Stimulated activated naive CD8-positive, alpha-beta T cell treated with anti-CD3 and anti-CD28 coated beads, Interleukin-15, Interleukin-2, amounts not matched to agents 100 ng/mL and 50 ng/mL, for 24 hours (primary cell): ENCODE measurements at regions not wholly inside any gene's neighbourhood (a gene's known extent, or its start where the extent isn't known, plus 50 kb on each side); places are given as distances from the start of the nearest gene placed in this dataset.

Source experiments
- H3K27ac Mint-ChIP-seq: one replicate; pipeline ENCODE4 v1.8.0; 2021; ENCODE audit warnings: mild to moderate bottlenecking, mixed read lengths
- H3K27me3 Mint-ChIP-seq: one replicate; pipeline ENCODE4 v1.8.0; 2021; ENCODE audit warnings: mixed read lengths
- H3K36me3 Mint-ChIP-seq: one replicate; pipeline ENCODE4 v1.8.0; 2021; ENCODE audit warnings: low read depth, mixed read lengths
- H3K4me1 Mint-ChIP-seq: one replicate; pipeline ENCODE4 v1.8.0; 2021; ENCODE audit warnings: low read depth, mixed read lengths
- H3K4me3 Mint-ChIP-seq: one replicate; pipeline ENCODE4 v1.8.0; 2021; ENCODE audit warnings: mild to moderate bottlenecking, mixed read lengths
- H3K9me3 Mint-ChIP-seq: one replicate; pipeline ENCODE4 v1.8.0; 2021; ENCODE audit warnings: mixed read lengths

DNA sequence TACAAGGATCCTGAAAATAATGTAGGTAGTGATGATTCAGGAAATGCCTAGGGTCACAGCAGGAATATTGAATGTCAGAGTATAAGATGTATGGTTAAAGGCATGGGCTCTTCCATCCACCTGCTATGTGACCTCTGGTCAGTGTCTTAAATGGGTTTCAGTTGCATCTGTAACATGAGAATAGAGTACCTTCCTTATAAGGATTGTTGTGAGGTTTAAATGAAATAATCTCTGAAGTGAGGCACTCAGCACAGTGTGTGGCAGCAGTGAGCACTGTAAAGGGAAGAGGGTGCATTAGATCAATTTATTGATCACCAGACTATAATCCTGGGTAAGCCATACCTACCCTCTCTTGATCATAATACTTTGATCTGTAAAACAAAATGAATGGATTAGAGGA, 319.1 kb downstream of the SLC4A3 start:
- Mint-ChIP-seq H3K4me1 (no peaks in the 10 kb centered on the region), H3K27me3 (peaks cover 8% of the 10 kb centered on the region), H3K4me3 (no peak overlapping the region), H3K27ac (no peak overlapping the region), H3K9me3 (no peaks in the 10 kb centered on the region), H3K36me3 (no peaks in the 10 kb centered on the region)

- Mint-ChIP-seq H3K36me3 (no peaks in the 10 kb centered on the region), H3K4me3 (no peak overlapping the region), H3K9me3 (no peaks in the 10 kb centered on the region), H3K4me1 (no peaks in the 10 kb centered on the region), H3K27ac (no peak overlapping the region), H3K27me3 (peaks cover 8% of the 10 kb centered on the region)
Measured at GRCh38 chr2:219947575-219947974, 320.1 kb downstream of the SLC4A3 start.

GRCh38 chr2:219949053-219949452, 321.6 kb downstream of the SLC4A3 start:
- Mint-ChIP-seq H3K4me3 (no peak overlapping the region), H3K36me3 (no peaks in the 10 kb centered on the region), H3K27me3 (peaks cover 8% of the 10 kb centered on the region), H3K9me3 (no peaks in the 10 kb centered on the region), H3K4me1 (no peaks in the 10 kb centered on the region), H3K27ac (no peak overlapping the region)

- Mint-ChIP-seq H3K4me1 (no peaks in the 10 kb centered on the region), H3K4me3 (no peak overlapping the region), H3K27me3 (peaks cover 5% of the 10 kb centered on the region), H3K9me3 (no peaks in the 10 kb centered on the region), H3K36me3 (no peaks in the 10 kb centered on the region), H3K27ac (no peak overlapping the region)
Measured at GRCh38 chr2:219951099-219951498, 323.7 kb downstream of the SLC4A3 start.

GRCh38 chr2:219954331-219954730, 326.9 kb downstream of the SLC4A3 start:
- Mint-ChIP-seq H3K36me3 (no peaks in the 10 kb centered on the region), H3K27me3 (peaks cover 5% of the 10 kb centered on the region), H3K27ac (no peak overlapping the region), H3K9me3 (no peaks in the 10 kb centered on the region), H3K4me1 (no peaks in the 10 kb centered on the region), H3K4me3 (no peak overlapping the region)

DNA sequence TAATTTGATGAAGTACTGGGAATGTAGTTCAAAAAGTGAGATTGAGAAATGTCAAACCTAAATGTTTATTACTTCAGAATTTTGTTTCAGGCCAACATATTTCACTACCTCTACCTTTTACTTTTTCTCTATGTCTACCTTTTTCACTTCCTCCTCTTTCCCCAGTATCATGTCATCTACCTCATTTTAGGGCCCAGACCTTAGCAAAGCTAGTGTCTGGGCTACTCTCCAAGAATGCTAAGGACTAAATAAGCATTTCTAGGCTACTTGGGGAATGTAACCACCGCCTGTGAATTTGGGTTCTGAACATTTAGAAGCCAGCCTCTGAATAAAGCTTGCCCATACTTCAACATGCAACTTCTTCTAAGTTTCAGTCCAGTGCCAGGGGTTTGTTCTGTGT, 330.4 kb downstream of the SLC4A3 start:
- Mint-ChIP-seq H3K4me1 (no peaks in the 10 kb centered on the region), H3K27ac (no peak overlapping the region), H3K4me3 (no peak overlapping the region), H3K36me3 (no peaks in the 10 kb centered on the region), H3K9me3 (no peaks in the 10 kb centered on the region), H3K27me3 (peaks cover 5% of the 10 kb centered on the region)

- no peaks in the 10 kb centered on the region for H3K36me3 Mint-ChIP-seq
- no peaks in the 10 kb centered on the region for H3K4me1 Mint-ChIP-seq
- no peak overlapping the region for H3K27ac Mint-ChIP-seq
- no peak overlapping the region for H3K4me3 Mint-ChIP-seq
- no peaks in the 10 kb centered on the region for H3K9me3 Mint-ChIP-seq
- peaks cover 8% of the 10 kb centered on the region for H3K27me3 Mint-ChIP-seq
Measured at GRCh38 chr2:219958941-219959340, 331.5 kb downstream of the SLC4A3 start.

- no peak overlapping the region for H3K4me3 Mint-ChIP-seq
- H3K36me3 Mint-ChIP-seq, result no peaks in the 10 kb centered on the region
- H3K9me3 Mint-ChIP-seq, result no peaks in the 10 kb centered on the region
- H3K4me1 Mint-ChIP-seq, result no peaks in the 10 kb centered on the region
- H3K27ac Mint-ChIP-seq, result no peak overlapping the region
- peaks cover 8% of the 10 kb centered on the region for H3K27me3 Mint-ChIP-seq
Measured at GRCh38 chr2:219959471-219959870, 332.0 kb downstream of the SLC4A3 start.

GRCh38 chr2:219961947-219962498, 334.6 kb downstream of the SLC4A3 start:
- no peaks in the 10 kb centered on the region for H3K36me3 Mint-ChIP-seq
- H3K9me3 Mint-ChIP-seq, result no peaks in the 10 kb centered on the region
- peaks cover 8% of the 10 kb centered on the region for H3K27me3 Mint-ChIP-seq
- no peaks in the 10 kb centered on the region for H3K4me1 Mint-ChIP-seq
- H3K27ac Mint-ChIP-seq, result no peak overlapping the region
- no peak overlapping the region for H3K4me3 Mint-ChIP-seq

GRCh38 chr2:219962801-219963200, 335.4 kb downstream of the SLC4A3 start:
- H3K4me3 Mint-ChIP-seq, result no peak overlapping the region
- no peak overlapping the region for H3K27ac Mint-ChIP-seq
- H3K4me1 Mint-ChIP-seq, result no peaks in the 10 kb centered on the region
- H3K27me3 Mint-ChIP-seq, result peaks cover 8% of the 10 kb centered on the region
- H3K36me3 Mint-ChIP-seq, result no peaks in the 10 kb centered on the region
- H3K9me3 Mint-ChIP-seq, result no peaks in the 10 kb centered on the region

DNA sequence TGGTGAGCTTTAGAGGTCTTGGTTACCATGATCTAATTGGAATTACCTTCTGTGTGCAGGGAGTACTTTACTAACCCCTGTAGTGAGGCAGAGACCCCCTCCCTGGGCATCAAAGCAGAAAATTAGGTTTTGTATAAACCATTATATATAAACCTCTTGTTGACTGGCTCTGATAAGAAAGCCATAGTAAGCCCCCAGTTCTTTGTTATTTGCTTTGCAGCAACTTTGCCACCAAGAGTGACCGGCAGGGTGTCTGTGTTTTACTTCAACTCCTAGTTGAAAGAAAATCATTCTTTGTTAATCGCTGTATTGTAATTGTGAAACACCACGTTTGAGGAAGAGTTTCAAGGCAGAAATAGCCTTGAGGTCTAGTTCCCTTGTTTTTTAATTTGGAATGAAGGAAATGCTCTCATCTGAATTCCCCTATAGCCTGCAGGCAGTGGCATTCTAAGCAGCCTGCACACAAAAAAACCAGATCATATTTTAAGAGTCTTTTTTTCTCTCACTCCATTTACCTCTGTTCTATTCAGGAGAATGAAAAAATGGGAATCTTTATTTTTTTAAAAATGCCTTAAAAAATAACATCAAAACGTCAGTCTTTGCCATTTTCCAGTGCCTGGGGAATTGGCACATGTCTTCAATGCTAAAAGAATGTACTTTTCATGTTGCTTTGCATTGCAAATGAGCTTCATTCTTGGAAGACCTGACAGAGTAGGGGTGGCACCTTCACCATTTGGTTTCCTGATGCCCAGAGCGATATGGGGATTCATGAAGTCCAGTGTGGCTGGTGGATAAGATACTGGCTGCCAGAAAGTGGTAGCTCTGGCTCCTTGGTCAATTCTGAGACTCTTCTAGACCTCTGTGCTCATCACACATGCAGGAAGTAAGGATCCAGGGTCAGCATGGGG, 338.1 kb downstream of the SLC4A3 start:
- H3K36me3 Mint-ChIP-seq, result no peaks in the 10 kb centered on the region
- peaks cover 3% of the 10 kb centered on the region for H3K27me3 Mint-ChIP-seq

DNA sequence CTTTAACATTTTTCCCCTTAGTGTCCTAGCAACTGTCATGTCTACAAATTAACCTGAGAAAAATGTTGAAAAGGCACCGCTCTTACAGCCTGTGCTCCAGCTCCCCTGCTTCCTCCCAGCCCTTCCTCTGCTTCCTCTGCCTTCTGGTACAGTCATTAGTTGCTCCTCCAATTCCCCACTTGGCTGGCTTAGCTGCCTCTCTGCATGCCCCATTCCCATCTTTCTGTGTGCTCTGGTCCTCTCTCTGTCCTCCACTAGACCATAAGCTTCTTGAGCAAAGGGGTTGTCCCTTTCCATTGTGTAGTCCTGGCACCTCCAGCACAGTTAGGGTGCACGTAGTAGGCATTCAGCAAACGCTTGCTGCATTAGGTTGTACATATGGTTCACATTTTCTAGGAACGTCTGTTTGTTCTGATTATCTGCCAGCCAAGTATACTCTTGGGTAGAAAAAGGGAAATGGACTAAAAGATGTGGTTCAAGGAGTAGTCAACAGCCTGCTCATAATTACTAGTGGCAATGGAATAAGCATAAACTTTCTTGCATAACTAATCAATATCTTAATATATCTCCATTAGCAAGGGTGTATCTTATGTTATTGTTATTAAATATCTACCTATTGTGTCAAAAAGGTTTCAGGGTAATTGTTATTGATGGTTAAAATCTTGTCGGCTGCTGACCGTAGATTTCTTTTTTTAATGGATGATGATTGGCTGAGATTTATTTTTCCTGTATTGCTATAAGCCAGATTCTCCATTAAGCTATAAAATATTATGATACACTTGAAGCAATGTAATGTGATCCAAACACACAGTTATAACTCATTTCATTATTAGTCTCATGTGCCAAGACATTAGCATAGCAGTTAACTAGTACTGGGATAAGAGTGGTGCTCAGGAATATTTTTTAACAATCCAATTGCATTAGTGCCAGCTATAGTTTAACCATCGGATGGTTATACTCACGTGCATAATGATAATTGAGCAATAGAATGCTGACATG, 340.1 kb downstream of the SLC4A3 start:
- Mint-ChIP-seq H3K9me3 (no peaks in the 10 kb centered on the region), H3K27ac (no peak overlapping the region), H3K36me3 (no peaks in the 10 kb centered on the region), H3K27me3 (peaks cover 3% of the 10 kb centered on the region), H3K4me1 (no peaks in the 10 kb centered on the region), H3K4me3 (no peak overlapping the region)

More for the DNA sequence above, 338.1 kb downstream of the SLC4A3 start:
- H3K4me1 Mint-ChIP-seq, result no peaks in the 10 kb centered on the region
- no peak overlapping the region for H3K27ac Mint-ChIP-seq
- H3K9me3 Mint-ChIP-seq, result no peaks in the 10 kb centered on the region
- no peak overlapping the region for H3K4me3 Mint-ChIP-seq

- H3K36me3 Mint-ChIP-seq, result no peaks in the 10 kb centered on the region
- H3K9me3 Mint-ChIP-seq, result no peaks in the 10 kb centered on the region
- peaks cover under 1% of the 10 kb centered on the region for H3K27me3 Mint-ChIP-seq
- H3K4me1 Mint-ChIP-seq, result no peaks in the 10 kb centered on the region
- H3K27ac Mint-ChIP-seq, result no peak overlapping the region
- no peak overlapping the region for H3K4me3 Mint-ChIP-seq
Measured at GRCh38 chr2:219968685-219969345, 341.4 kb downstream of the SLC4A3 start.

DNA sequence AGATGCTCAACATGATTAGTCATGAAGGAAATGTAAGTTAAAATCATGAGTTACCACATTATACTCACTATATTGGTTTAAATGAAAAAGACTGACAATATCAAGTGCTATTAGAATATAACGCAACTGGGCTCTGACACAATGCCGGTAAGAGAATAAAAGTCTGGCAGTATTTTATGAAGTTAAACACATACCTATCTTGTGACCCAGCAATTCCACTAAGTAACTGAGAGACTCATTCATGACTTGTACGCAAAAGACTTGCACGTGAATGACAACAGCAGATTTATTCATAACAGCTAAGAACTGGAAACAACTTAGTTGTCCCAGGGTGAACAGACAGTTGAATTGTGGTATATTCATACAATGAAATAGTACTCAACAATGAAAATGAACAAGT, 342.1 kb downstream of the SLC4A3 start:
- Mint-ChIP-seq H3K36me3 (no peaks in the 10 kb centered on the region), H3K27me3 (no peaks in the 10 kb centered on the region), H3K4me1 (no peaks in the 10 kb centered on the region), H3K4me3 (no peak overlapping the region), H3K27ac (no peak overlapping the region), H3K9me3 (no peaks in the 10 kb centered on the region)
